H9 (cell line): ENCODE measurements at regions not wholly inside any gene's neighbourhood (a gene's known extent, or its start where the extent isn't known, plus 50 kb on each side); places are given as distances from the start of the nearest gene placed in this dataset.
"Not testable (repeated sequence)": the region's sequence is repeated elsewhere in the genome, so short reads cannot be mapped to it uniquely, and the experiment has no call there.

Source experiments
- DNase-seq: peaks from one replicate; pipeline ENCODE4 v3.0.0-alpha.2; 2017
- H2AFZ ChIP-seq: one replicate; pipeline ENCODE4 v1.6.1; 2013; ENCODE audit warnings: mild to moderate bottlenecking, low read length, control low read depth, moderate library complexity
- H2AK5ac ChIP-seq: 2 replicates; pipeline ENCODE4 v1.6.1; 2013; ENCODE audit warnings: low read length, control low read depth, mixed read lengths; ENCODE audit not compliant: insufficient read length
- H2BK120ac ChIP-seq: one replicate; pipeline ENCODE4 v1.6.1; 2013; ENCODE audit warnings: low read depth, mild to moderate bottlenecking, low read length, control low read depth, inconsistent platforms; ENCODE audit not compliant: poor library complexity, severe bottlenecking
- H2BK12ac ChIP-seq: 2 replicates; pipeline ENCODE4 v1.6.1; 2013; ENCODE audit warnings: low read length, control low read depth, mixed read lengths, low read depth; ENCODE audit not compliant: insufficient read length
- H2BK15ac ChIP-seq: 2 replicates; pipeline ENCODE4 v1.6.1; 2013; ENCODE audit warnings: low read depth, low read length, control low read depth
- H2BK20ac ChIP-seq: one replicate; pipeline ENCODE4 v1.6.1; 2013; ENCODE audit warnings: low read depth, mild to moderate bottlenecking, low read length, control low read depth, inconsistent platforms; ENCODE audit not compliant: poor library complexity, severe bottlenecking
- H2BK5ac ChIP-seq: 2 replicates; pipeline ENCODE4 v1.6.1; 2013; ENCODE audit warnings: low read length, control low read depth, mixed read lengths; ENCODE audit not compliant: insufficient read length
- H3K14ac ChIP-seq: 2 replicates; pipeline ENCODE4 v1.6.1; 2013; ENCODE audit warnings: low read length, control low read depth; ENCODE audit not compliant: insufficient read depth
- H3K18ac ChIP-seq: 2 replicates; pipeline ENCODE4 v1.6.1; 2013; ENCODE audit warnings: low read depth, mild to moderate bottlenecking, mixed read lengths, low read length, control low read depth; ENCODE audit not compliant: insufficient read length
- H3K23ac ChIP-seq: 2 replicates; pipeline ENCODE4 v1.6.1; 2013; ENCODE audit warnings: low read length, control low read depth, mixed read lengths, low read depth; ENCODE audit not compliant: insufficient read length
- H3K23me2 ChIP-seq: 2 replicates; pipeline ENCODE4 v1.6.1; 2013; ENCODE audit warnings: low read depth, mild to moderate bottlenecking, mixed read lengths, low read length, control low read depth; ENCODE audit not compliant: insufficient read length, poor library complexity, severe bottlenecking
- H3K27ac ChIP-seq: 2 replicates; pipeline ENCODE4 v1.5.1; 2013; ENCODE audit warnings: low read length, control low read depth, mixed read lengths, low read depth; ENCODE audit not compliant: insufficient read length
- H3K27me3 ChIP-seq: 2 replicates; pipeline ENCODE4 v1.6.1; 2013; ENCODE audit warnings: low read length, control low read depth, inconsistent platforms; ENCODE audit not compliant: insufficient read depth
- H3K4ac ChIP-seq: 2 replicates; pipeline ENCODE4 v1.6.1; 2013; ENCODE audit warnings: low read depth, mild to moderate bottlenecking, control low read depth, inconsistent platforms, low read length, moderate library complexity
- H3K4me1 ChIP-seq: 2 replicates; pipeline ENCODE4 v1.6.1; 2013; ENCODE audit warnings: low read length, control low read depth, inconsistent platforms; ENCODE audit not compliant: insufficient read depth
- H3K4me2 ChIP-seq: 2 replicates; pipeline ENCODE4 v1.6.1; 2013; ENCODE audit warnings: low read length, control low read depth, mixed read lengths; ENCODE audit not compliant: insufficient read length, insufficient read depth
- H3K56ac ChIP-seq: 2 replicates; pipeline ENCODE4 v1.6.1; 2013; ENCODE audit warnings: low read depth, mild to moderate bottlenecking, mixed read lengths, low read length, control low read depth; ENCODE audit not compliant: insufficient read length
- H3K79me1 ChIP-seq: 2 replicates; pipeline ENCODE4 v1.6.1; 2013; ENCODE audit warnings: low read depth, mild to moderate bottlenecking, moderate library complexity, low read length, control low read depth, inconsistent platforms; ENCODE audit not compliant: insufficient read depth, poor library complexity, severe bottlenecking
- H3K79me2 ChIP-seq: 2 replicates; pipeline ENCODE4 v1.6.1; 2013; ENCODE audit warnings: low read length, control low read depth, inconsistent platforms; ENCODE audit not compliant: insufficient read depth
- H3K9ac ChIP-seq: 2 replicates; pipeline ENCODE4 v1.6.1; 2013; ENCODE audit warnings: low read length, control low read depth, mixed read lengths; ENCODE audit not compliant: insufficient read length; ENCODE audit errors: extremely low read depth
- H3K9me3 ChIP-seq: one replicate; pipeline ENCODE4 v1.6.1; 2013; ENCODE audit warnings: low read depth, low read length, inconsistent platforms; ENCODE audit not compliant: control insufficient read depth
- H3T11ph ChIP-seq: one replicate; pipeline ENCODE4 v1.6.1; 2013; ENCODE audit warnings: mild to moderate bottlenecking, low read length, control low read depth, inconsistent platforms
- H4K20me1 ChIP-seq: one replicate; pipeline ENCODE4 v1.6.1; 2013; ENCODE audit not compliant: control insufficient read depth, insufficient read length, insufficient read depth
- H4K5ac ChIP-seq: 2 replicates; pipeline ENCODE4 v1.6.1; 2013; ENCODE audit warnings: low read depth, mild to moderate bottlenecking, mixed read lengths, low read length, control low read depth; ENCODE audit not compliant: insufficient read length
- H4K8ac ChIP-seq: replicated peaks from 2 replicates; pipeline ENCODE4 v1.6.1; 2013; ENCODE audit warnings: low read length, control low read depth, mixed read lengths, low read depth; ENCODE audit not compliant: insufficient read length
- H4K91ac ChIP-seq: 2 replicates; pipeline ENCODE4 v1.6.1; 2013; ENCODE audit warnings: low read depth, mild to moderate bottlenecking, moderate library complexity, mixed read lengths, low read length, control low read depth; ENCODE audit not compliant: insufficient read length
- H3K27ac Mint-ChIP-seq, 3 experiments: 2 replicates in 2 of 3; 3 replicates in 1 of 3; pipeline ENCODE4 v1.8.0; 2020 to 2021; ENCODE audit warnings: mixed read lengths in 3 of 3, mild to moderate bottlenecking in 1 of 3, moderate library complexity in 1 of 3
- H3K27me3 Mint-ChIP-seq: 2 replicates; pipeline ENCODE4 v1.8.0; 2021; ENCODE audit warnings: low read depth, mild to moderate bottlenecking, moderate library complexity, mixed read lengths
- H3K36me3 Mint-ChIP-seq, 3 experiments: 2 replicates in 2 of 3; 3 replicates in 1 of 3; pipeline ENCODE4 v1.8.0; 2020 to 2021; ENCODE audit warnings: low read depth in 3 of 3, mixed read lengths in 3 of 3; ENCODE audit not compliant: insufficient read depth in 1 of 3
- H3K4me1 Mint-ChIP-seq, 2 experiments: 2 replicates each; pipeline ENCODE4 v1.8.0; 2020; ENCODE audit warnings: mixed read lengths in 2 of 2
- H3K4me3 Mint-ChIP-seq, 2 experiments: 2 replicates in 1 of 2; 3 replicates in 1 of 2; pipeline ENCODE4 v1.8.0; 2020 to 2021; ENCODE audit warnings: mild to moderate bottlenecking in 2 of 2, mixed read lengths in 2 of 2, moderate library complexity in 1 of 2
- H3K9me3 Mint-ChIP-seq, 2 experiments: 2 replicates in 1 of 2; 3 replicates in 1 of 2; pipeline ENCODE4 v1.8.0; 2020; ENCODE audit warnings: mild to moderate bottlenecking in 2 of 2, mixed read lengths in 2 of 2, moderate library complexity in 1 of 2
- CTCF ChIP-seq: fragments of 200-600 bp; sonication (generic); conservative IDR thresholded peaks from 3 replicates; pipeline ENCODE4 v1.8.0; 2021; ENCODE audit warnings: antibody characterized with exemption, mild to moderate bottlenecking
- WGBS: extraction: QIAGEN DNeasy Blood & Tissue Kit; methylation state at CpG from one replicate; pipeline ENCODE4 v1.1.7; 2013; ENCODE audit warnings: missing lambda C conversion rate, low lambda C conversion rate, mixed read lengths; ENCODE audit not compliant: insufficient read length; ENCODE audit errors: extremely low coverage; 5-methylcytosine and 5-hydroxymethylcytosine counted together

GRCh38 chr15:62517541-62517940 is 352.5 kb upstream of the C2CD4B start:
- Histone ChIP-seq H3K79me2 (no peaks in the 10 kb centered on the region), H3K23ac (no peak overlapping the region), H3K9ac (no peak overlapping the region), H3K14ac (no peak overlapping the region), H2AFZ (no peak overlapping the region), H3K23me2 (no peaks in the 10 kb centered on the region), H2AK5ac (no peak overlapping the region), H3K4me1 (peaks cover 8% of the 10 kb centered on the region; the same call in 1 of the 2 replicates), H3K4me2 (no peak overlapping the region), H2BK12ac (no peak overlapping the region), H3T11ph (no peak overlapping the region), H2BK20ac (no peak overlapping the region), H4K5ac (no peak overlapping the region), H4K20me1 (no peaks in the 10 kb centered on the region), H3K56ac (no peak overlapping the region), H3K9me3 (no peaks in the 10 kb centered on the region), H2BK5ac (no peak overlapping the region), H3K27ac (no peak overlapping the region), H3K4ac (no peak overlapping the region), H2BK15ac (no peak overlapping the region), H3K79me1 (no peaks in the 10 kb centered on the region), H4K8ac (no peak overlapping the region), H2BK120ac (no peak overlapping the region), H3K27me3 (no peaks in the 10 kb centered on the region), H4K91ac (no peak overlapping the region), H3K18ac (no peak overlapping the region)
- Mint-ChIP-seq H3K27ac (no peak overlapping the region), H3K4me1 (peaks cover 40 to 52% of the 10 kb centered on the region in 2 experiments), H3K4me3 (no peak overlapping the region), H3K9me3 (no peaks in the 10 kb centered on the region), H3K36me3 (no peaks in the 10 kb centered on the region), H3K27me3 (no peaks in the 10 kb centered on the region)
- no CpG with 5 or more reads among the region's 1 CpG for WGBS
- no peak for DNase-seq
- no peak for TF ChIP-seq CTCF

DNA sequence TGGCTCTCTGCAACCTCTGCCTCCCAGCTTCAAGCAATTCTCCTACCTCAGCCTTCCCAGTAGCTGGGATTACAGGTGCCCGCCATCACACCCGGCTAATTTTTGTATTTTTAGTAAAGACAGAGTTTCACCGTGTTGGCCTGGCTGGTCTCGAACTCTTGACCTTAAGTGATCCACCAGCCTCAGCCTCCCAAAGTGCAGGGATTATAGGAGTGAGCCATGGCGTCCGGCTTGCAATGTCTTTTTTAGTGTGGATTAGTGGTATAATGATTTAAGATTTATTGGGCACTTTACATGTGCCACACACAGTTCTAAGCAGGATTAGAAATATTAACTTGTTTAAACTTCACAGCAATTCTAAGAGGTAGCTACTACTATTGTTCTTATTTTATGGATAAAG is 353.6 kb upstream of the C2CD4B start:
- not testable (repeated sequence) for H3K9me3 ChIP-seq, H3K4me1 ChIP-seq, H2BK12ac ChIP-seq, H3K27me3 Mint-ChIP-seq, H3K9me3 Mint-ChIP-seq, H3K9ac ChIP-seq, H2BK120ac ChIP-seq, H3K27me3 ChIP-seq, H3K23me2 ChIP-seq, H4K20me1 ChIP-seq, H3K79me2 ChIP-seq, H3K4me2 ChIP-seq, H2AFZ ChIP-seq, H2BK5ac ChIP-seq, H3K4ac ChIP-seq, H4K91ac ChIP-seq, DNase-seq, H3K14ac ChIP-seq, H3K56ac ChIP-seq, H2BK15ac ChIP-seq, H3K23ac ChIP-seq, H3K4me3 Mint-ChIP-seq, H3K18ac ChIP-seq, H4K5ac ChIP-seq, H2AK5ac ChIP-seq, H3T11ph ChIP-seq, H4K8ac ChIP-seq, H3K27ac ChIP-seq, H3K36me3 Mint-ChIP-seq, H3K79me1 ChIP-seq, H2BK20ac ChIP-seq
- Mint-ChIP-seq H3K27ac (peak overlapping the region in 1 of 3 experiments; percentile 56; a peak in 2 of 7 replicates), H3K4me1 (peaks cover 44 to 50% of the 10 kb centered on the region in 2 experiments)
- no CpG with 5 or more reads among the region's 6 CpGs for WGBS
